Gastrocnemius medialis (tissue), 4 donors: ENCODE measurements at regions not wholly inside any gene's neighbourhood (a gene's known extent, or its start where the extent isn't known, plus 50 kb on each side); places are given as distances from the start of the nearest gene placed in this dataset.

Source experiments
- ATAC-seq, 2 donors: fragments of 150-250 bp; one replicate each; pipeline ENCODE4 v1.9.1; 2016
- DNase-seq, 2 donors: peaks; one replicate each; pipeline ENCODE4 v3.0.0-alpha.2; 2019
- H3K27ac ChIP-seq, 4 donors: fragments of 200-600 bp; sonication (generic); 1 replicate in 1 of 4; 2 replicates in 3 of 4; pipeline ENCODE4 v1.5.1; 2016 to 2018; ENCODE audit warnings: mild to moderate bottlenecking in 2 of 4, moderate library complexity in 1 of 4
- H3K27me3 ChIP-seq, 3 donors: fragments of 200-600 bp; sonication (generic) in 2 of 3; 1 replicate in 1 of 3; 2 replicates in 2 of 3; pipeline versions ENCODE4 v1.5.1 to v1.6.0; 2016 to 2019; ENCODE audit warnings: mild to moderate bottlenecking in 1 of 3, moderate library complexity in 1 of 3
- H3K36me3 ChIP-seq, 2 donors: fragments of 200-600 bp; sonication (generic) in 1 of 2; one replicate each; pipeline ENCODE4 v1.5.1; 2017 to 2018
- H3K4me1 ChIP-seq, 2 donors: fragments of 200-600 bp; sonication (generic) in 1 of 2; one replicate each; pipeline ENCODE4 v1.5.1; 2016 to 2017; ENCODE audit warnings: mild to moderate bottlenecking in 2 of 2
- H3K4me3 ChIP-seq, 4 donors: fragments of 200-600 bp; sonication (generic) in 3 of 4; 1 replicate in 1 of 4; 2 replicates in 3 of 4; pipeline ENCODE4 v1.5.1; 2016 to 2019; ENCODE audit warnings: mild to moderate bottlenecking in 2 of 4
- H3K9me3 ChIP-seq, 3 donors: fragments of 200-600 bp; sonication (generic) in 2 of 3; 1 replicate in 1 of 3; 2 replicates in 2 of 3; pipeline ENCODE4 v1.5.1; 2016 to 2019
- POLR2A ChIP-seq, 2 donors: fragments of 450-650 bp; IDR thresholded peaks; one replicate each; pipeline ENCODE4 v1.6.1; 2017; ENCODE audit warnings: antibody characterized with exemption in 2 of 2, mild to moderate bottlenecking in 2 of 2, moderate library complexity in 2 of 2
- in situ Hi-C, 4 donors: fragments of 200-750 bp; cut with MboI; loops; one replicate each; pipeline versions ENCODE4 v1.15.0 to v1.8.0; 2017; ENCODE audit warnings: low sequenced_read_pairs in 4 of 4
- intact Hi-C: fragments of 100-400 bp; cut with DNase I; formaldehyde crosslinking; loops from one replicate; pipeline ENCODE4 v1.15.1; 2023; ENCODE audit warnings: low total_unique reads
- TF ChIP-seq, protein P1 (sequence below), 5 experiments: fragments of 450-650 bp in 3 of 5; fragments of 200-600 bp in 2 of 5; sonication (generic) in 2 of 5; IDR thresholded peaks in 4 of 5; conservative IDR thresholded peaks in 1 of 5; 1 replicate in 4 of 5; 2 replicates in 1 of 5; pipeline ENCODE4 v1.5.1; 2016 to 2019; ENCODE audit warnings: antibody characterized with exemption in 5 of 5, mild to moderate bottlenecking in 3 of 5, moderate library complexity in 3 of 5

DNA sequence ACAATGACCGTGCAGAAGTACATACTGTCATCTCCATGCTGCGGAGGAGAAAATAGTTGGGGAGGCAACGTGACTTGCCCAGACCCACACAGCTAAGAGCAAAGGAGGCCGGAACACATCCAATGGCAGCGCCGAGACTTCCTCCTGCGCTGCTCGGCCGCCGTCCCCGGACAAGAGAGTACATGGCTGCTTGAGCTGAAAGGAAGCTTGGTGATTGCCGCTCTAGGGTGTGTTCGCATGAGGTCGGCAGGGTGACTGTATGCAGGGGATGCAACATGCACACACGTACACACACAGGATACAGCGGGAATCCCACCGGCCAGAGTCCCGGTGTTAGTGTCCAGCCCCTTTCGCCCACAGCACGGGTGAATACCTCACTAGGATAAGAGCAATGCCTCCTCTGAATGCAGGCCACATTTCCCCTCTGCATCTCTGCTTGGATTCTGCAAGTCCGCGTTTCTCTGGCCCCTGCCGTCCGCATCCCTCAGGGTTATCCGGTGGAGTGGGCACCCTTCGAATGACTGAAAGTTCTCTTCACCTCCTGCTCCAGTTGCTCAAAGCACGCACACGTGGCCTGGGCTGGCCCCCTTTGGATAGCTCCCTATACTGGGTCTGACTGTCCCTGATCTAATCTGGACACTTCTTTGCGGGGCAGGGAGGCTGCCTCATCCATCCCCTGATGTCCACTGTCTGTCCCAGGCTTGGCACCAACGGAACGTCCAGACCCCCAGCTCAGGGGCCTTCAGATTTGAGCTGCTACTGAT lies 78.8 kb downstream of the GSC start:
- ATAC-seq: no peak
- Histone ChIP-seq H3K27me3 (no peaks in the 10 kb centered on the region), H3K9me3 (no peaks in the 10 kb centered on the region), H3K4me3 (no peak overlapping the region), H3K4me1 (peaks cover 0 to 3% of the 10 kb centered on the region in 2 donors), H3K27ac (no peak overlapping the region), H3K36me3 (no peaks in the 10 kb centered on the region)
- intact Hi-C loops (no loop called here), in situ Hi-C loops (loop anchor here in 2 of 4 donors (25.0 kb wide), 2 partner anchors 396 to 746 kb away; no protein-coding TSS in a partner anchor)
- TF ChIP-seq, protein P1, sequence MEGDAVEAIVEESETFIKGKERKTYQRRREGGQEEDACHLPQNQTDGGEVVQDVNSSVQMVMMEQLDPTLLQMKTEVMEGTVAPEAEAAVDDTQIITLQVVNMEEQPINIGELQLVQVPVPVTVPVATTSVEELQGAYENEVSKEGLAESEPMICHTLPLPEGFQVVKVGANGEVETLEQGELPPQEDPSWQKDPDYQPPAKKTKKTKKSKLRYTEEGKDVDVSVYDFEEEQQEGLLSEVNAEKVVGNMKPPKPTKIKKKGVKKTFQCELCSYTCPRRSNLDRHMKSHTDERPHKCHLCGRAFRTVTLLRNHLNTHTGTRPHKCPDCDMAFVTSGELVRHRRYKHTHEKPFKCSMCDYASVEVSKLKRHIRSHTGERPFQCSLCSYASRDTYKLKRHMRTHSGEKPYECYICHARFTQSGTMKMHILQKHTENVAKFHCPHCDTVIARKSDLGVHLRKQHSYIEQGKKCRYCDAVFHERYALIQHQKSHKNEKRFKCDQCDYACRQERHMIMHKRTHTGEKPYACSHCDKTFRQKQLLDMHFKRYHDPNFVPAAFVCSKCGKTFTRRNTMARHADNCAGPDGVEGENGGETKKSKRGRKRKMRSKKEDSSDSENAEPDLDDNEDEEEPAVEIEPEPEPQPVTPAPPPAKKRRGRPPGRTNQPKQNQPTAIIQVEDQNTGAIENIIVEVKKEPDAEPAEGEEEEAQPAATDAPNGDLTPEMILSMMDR (IDR thresholded peaks at IDR 0.05 in 4 of 5, conservative IDR thresholded peaks at IDR 0.05 in 1 of 5): no peak
- TF ChIP-seq POLR2A (IDR thresholded peaks at IDR 0.05): no peak
- no peak for DNase-seq

DNA sequence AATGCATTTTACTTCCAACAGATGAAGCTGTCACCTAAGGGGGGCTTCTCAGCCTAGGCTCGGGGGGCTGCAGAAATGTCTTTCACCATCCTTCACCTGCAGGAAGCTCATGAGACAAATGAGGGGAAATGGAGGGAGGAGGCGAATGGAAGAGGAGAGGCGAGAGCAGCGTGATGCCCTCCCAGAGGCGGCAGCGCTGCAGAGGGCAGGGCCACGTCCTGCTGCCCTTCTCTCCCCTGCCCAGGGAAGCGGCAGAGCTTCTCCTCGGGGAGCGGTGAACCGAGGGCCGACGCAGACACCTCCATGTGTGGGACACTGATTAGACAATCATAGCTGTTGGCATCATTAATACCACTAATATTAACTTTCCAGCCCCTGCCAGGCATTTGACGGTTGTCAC lies 78.3 kb downstream of the SERPINA3 start:
- in situ Hi-C loops (loop anchor here in 2 of 4 donors (25.0 kb wide), 2 partner anchors 397 to 747 kb away; no protein-coding TSS in a partner anchor), intact Hi-C loops (no loop called here)
- ATAC-seq: no peak

DNA sequence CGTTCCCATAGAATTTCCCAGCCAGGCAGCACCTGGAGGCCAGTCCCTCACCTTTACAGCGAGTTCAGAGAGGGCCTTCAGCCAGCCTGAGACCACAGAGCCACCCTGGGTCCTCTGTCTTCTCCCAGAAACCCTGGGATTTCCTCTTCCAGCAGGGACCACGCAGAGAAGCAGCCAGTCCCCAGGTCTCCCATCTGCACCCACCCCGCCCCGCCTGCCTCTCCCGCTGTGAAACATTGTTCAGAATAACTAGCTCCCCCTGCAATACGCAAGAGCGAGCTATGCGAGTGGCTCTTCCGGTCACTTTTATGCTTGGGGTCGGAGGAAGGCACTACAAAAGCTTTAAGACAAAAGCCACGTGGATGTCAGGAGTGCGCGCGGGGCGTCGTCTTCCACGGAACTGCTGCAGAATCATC lies 77.8 kb downstream of the SERPINA3 start:
- intact Hi-C loops: no loop called here
- Histone ChIP-seq H3K27ac (no peak overlapping the region), H3K27me3 (no peaks in the 10 kb centered on the region), H3K4me3 (no peak overlapping the region), H3K36me3 (no peaks in the 10 kb centered on the region), H3K9me3 (no peaks in the 10 kb centered on the region), H3K4me1 (peaks cover 0 to 3% of the 10 kb centered on the region in 2 donors)
- in situ Hi-C loops: loop anchor here in 2 of 4 donors (25.0 kb wide), 2 partner anchors 397 to 747 kb away; no protein-coding TSS in a partner anchor
- no peak for TF ChIP-seq POLR2A (IDR thresholded peaks at IDR 0.05)
- TF ChIP-seq, protein P1 (IDR thresholded peaks at IDR 0.05 in 4 of 5, conservative IDR thresholded peaks at IDR 0.05 in 1 of 5): no peak
- DNase-seq (no peak), ATAC-seq (peak in 1 of 2 donors; percentile 14)

More for the DNA sequence above, 78.3 kb downstream of the SERPINA3 start:
- no peak for TF ChIP-seq POLR2A (IDR thresholded peaks at IDR 0.05)
- TF ChIP-seq, protein P1 (IDR thresholded peaks at IDR 0.05 in 4 of 5, conservative IDR thresholded peaks at IDR 0.05 in 1 of 5): no peak
- Histone ChIP-seq H3K27ac (no peak overlapping the region), H3K4me3 (no peak overlapping the region), H3K36me3 (no peaks in the 10 kb centered on the region), H3K27me3 (no peaks in the 10 kb centered on the region), H3K9me3 (no peaks in the 10 kb centered on the region), H3K4me1 (peaks cover 0 to 3% of the 10 kb centered on the region in 2 donors)
- DNase-seq: no peak

DNA sequence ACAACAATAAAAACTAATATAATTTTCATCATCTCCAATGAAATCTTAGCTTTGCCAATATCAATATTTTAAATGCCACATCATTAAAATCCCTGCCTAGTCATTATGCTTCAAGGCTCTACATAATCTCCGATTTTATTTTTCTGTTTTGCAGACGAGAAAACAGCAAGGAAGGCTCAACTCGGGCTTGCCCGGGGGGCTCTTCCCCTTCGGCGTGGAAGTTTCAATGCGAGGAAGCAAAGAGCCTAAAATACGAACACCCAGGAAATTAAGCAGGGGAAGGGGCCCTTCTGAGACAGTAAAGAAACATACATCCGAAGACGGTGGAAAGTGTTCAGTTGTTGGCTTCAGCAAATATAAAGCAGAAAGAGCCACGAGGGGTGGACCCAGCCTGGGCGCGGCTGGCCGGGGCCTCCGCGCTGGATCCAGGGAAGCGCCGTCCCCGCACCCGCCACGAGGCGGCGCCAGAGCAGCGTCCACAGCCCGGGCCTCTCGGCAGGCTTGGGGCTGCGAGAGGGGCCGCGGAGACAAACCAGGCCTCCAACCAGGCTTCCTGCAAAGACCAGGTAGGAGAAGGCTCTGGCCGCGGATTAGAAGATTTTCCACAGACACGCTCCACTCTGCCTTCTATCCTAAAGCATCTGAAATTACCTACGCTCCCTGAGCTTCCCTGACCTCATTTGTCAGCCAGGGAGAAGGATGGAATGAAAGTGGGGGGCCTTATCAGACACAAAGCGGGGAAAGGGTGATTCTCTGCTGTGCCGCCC lies 77.2 kb downstream of the SERPINA3 start:
- ATAC-seq: peak; percentile 77 to 78
- Histone ChIP-seq H3K27ac (no peak overlapping the region), H3K9me3 (no peaks in the 10 kb centered on the region), H3K36me3 (no peaks in the 10 kb centered on the region), H3K27me3 (no peaks in the 10 kb centered on the region), H3K4me3 (no peak overlapping the region), H3K4me1 (peaks cover 0 to 3% of the 10 kb centered on the region in 2 donors)
- TF ChIP-seq, protein P1 (IDR thresholded peaks at IDR 0.05 in 4 of 5, conservative IDR thresholded peaks at IDR 0.05 in 1 of 5): peak; percentile 77 to 94 (median 79)
- no peak for TF ChIP-seq POLR2A (IDR thresholded peaks at IDR 0.05)
- intact Hi-C loops (no loop called here), in situ Hi-C loops (loop anchor here in 2 of 4 donors (25.0 kb wide), 2 partner anchors 398 to 748 kb away; no protein-coding TSS in a partner anchor)
- DNase-seq: peak in 1 of 2 donors; percentile 23
